ENCODE measurements at regions not wholly inside any gene's neighbourhood (a gene's known extent, or its start where the extent isn't known, plus 50 kb on each side); places are given as distances from the start of the nearest gene placed in this dataset.
"Not testable (repeated sequence)": the region's sequence is repeated elsewhere in the genome, so short reads cannot be mapped to it uniquely, and the experiment has no call there.

- not testable (repeated sequence) for DNase-seq (ENCODE audit: extremely low read depth in 1 of 11, low read depth in 9 of 11, low spot score in 4 of 11)
Observed at GRCh38 chr12:14242825-14243224, 122.7 kb upstream of the ATF7IP start.

- DNase-seq (ENCODE audit: extremely low read depth in 1 of 11, low read depth in 9 of 11, low spot score in 4 of 11), result no peak
Observed at GRCh38 chr12:14243941-14244340, 121.5 kb upstream of the ATF7IP start.

GRCh38 chr12:14244876-14245669 lies 120.4 kb upstream of the ATF7IP start:
- DNase-seq (ENCODE audit: extremely low read depth in 1 of 11, low read depth in 9 of 11, low spot score in 4 of 11), result no peak

- DNase-seq (ENCODE audit: extremely low read depth in 1 of 11, low read depth in 9 of 11, low spot score in 4 of 11), result no peak
Observed at GRCh38 chr12:14247166-14247565, 118.3 kb upstream of the ATF7IP start.

DNA sequence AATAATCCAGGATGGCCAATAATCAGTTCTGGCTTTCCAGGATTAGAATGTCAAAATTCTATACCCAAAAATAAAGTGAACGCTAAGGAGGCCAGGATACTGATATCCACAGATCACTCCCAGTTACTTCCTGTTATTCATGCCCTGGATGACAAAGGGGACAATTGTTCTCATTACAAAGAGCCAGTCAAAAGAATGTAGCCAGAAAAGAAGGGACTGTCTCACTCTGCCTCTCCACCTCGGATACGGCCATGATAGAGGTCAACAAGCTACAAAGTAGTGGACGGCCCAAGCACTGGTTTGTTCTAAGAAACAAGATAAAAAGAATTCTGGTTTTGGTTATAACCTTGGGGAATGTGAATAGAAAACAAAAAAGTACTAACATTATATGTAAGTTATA lies 116.1 kb upstream of the ATF7IP start:
- DNase-seq (ENCODE audit: extremely low read depth in 1 of 11, low read depth in 9 of 11, low spot score in 4 of 11), result no peak

GRCh38 chr12:14252697-14253096 lies 112.8 kb upstream of the ATF7IP start:
- no peak for DNase-seq (ENCODE audit: extremely low read depth in 1 of 11, low read depth in 9 of 11, low spot score in 4 of 11)

DNA sequence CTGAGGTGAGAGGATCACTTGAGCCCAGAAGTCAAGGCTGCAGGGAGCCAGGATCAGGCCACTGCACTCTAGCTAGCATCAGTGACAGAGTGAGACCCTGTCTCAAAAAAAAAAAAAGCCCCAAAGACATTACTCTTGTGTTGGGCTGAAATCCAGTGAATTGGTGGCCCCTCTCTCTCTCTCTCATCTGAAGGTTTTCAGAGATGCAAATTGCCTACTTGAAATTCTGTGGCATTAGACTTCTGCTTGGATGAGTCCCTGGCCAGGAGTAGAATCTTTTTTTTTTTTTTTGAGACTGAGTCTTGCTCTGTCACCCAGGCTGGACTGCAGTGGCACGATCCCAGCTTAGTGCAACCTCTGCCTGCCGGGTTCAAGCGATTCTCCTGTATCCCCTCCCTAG lies 112.0 kb upstream of the ATF7IP start:
- DNase-seq (ENCODE audit: extremely low read depth in 1 of 11, low read depth in 9 of 11, low spot score in 4 of 11), result no peak

- no peak for DNase-seq (ENCODE audit: extremely low read depth in 1 of 11, low read depth in 9 of 11, low spot score in 4 of 11)
Observed at GRCh38 chr12:14254781-14255180, 110.7 kb upstream of the ATF7IP start.

DNA sequence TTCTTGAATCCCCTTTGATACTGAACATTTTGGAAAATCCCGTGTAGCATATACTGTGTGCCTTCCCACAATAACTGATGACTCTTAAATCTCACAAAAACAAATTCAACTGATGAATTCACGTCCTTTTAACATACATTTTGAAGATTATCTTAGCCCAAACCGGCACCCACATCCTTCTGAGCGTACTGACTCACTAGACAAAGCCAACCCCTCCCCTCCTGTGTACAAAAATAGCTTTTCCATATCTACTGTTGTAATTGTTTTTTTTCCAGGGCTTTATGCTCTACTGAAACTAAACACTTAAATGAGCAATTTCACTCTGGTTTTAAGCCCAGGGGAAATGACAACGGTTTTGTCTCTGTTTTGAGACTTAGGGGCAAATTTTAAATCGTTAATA lies 109.4 kb upstream of the ATF7IP start:
- DNase-seq (ENCODE audit: extremely low read depth in 1 of 11, low read depth in 9 of 11, low spot score in 4 of 11), result no peak

DNA sequence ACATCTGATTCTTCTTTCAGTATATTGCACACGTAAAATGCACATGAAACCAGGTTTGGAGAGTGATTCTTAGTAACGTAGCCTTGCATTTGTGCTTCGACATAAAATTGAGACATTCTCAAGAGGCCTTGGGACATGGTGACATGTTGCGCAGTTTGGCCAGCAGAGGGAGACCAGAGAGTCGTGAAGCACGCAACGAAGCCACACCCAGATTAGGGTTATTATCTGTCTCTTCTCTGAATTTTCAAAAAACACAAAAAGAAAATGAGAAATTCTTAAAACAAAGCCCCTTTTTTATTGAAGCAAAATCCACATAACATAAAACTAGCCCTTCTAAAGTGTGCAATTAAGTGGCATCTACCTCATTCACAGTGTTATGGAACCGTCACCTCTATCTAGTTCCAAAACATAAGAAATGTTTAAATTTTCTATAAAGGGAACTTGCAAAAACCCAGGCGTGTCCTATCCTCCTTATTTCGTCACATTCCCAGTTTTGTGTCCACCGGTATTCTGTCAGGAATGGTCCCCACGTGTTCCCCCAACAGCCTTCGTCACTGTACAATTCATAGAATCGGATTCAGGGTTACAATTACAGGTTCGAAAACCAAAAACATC lies 108.8 kb upstream of the ATF7IP start:
- DNase-seq (ENCODE audit: extremely low read depth in 1 of 11, low read depth in 9 of 11, low spot score in 4 of 11), result peak in 2 of 11 donors; percentile 53 to 57

GRCh38 chr12:14257303-14257733 lies 108.2 kb upstream of the ATF7IP start:
- no peak for DNase-seq (ENCODE audit: extremely low read depth in 1 of 11, low read depth in 9 of 11, low spot score in 4 of 11)

- DNase-seq (ENCODE audit: extremely low read depth in 1 of 11, low read depth in 9 of 11, low spot score in 4 of 11), result peak; percentile 91 to 98 (median 96)
Observed at GRCh38 chr12:14257734-14258574, 107.5 kb upstream of the ATF7IP start.

DNA sequence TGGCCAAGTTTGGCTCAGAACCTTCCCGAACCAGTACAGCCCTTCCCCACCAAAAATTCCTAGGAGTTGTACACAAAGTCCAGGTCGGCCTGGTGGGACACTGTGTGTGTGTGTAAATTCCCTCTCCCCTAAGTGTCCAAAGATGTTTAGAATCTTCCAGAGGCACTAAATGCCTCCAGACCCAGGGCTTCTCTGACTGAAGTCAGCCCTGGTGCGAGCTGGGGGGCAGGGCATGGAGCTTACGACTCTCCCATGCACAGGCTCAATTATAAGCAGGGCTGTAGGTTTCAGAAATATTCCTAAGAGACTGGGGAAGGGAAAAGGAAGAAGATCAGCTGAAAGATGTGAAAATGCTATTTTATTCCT lies 106.9 kb upstream of the ATF7IP start:
- no peak for DNase-seq (ENCODE audit: extremely low read depth in 1 of 11, low read depth in 9 of 11, low spot score in 4 of 11)

- no peak for DNase-seq (ENCODE audit: extremely low read depth in 1 of 11, low read depth in 9 of 11, low spot score in 4 of 11)
Observed at GRCh38 chr12:14259481-14260010, 105.9 kb upstream of the ATF7IP start.

DNA sequence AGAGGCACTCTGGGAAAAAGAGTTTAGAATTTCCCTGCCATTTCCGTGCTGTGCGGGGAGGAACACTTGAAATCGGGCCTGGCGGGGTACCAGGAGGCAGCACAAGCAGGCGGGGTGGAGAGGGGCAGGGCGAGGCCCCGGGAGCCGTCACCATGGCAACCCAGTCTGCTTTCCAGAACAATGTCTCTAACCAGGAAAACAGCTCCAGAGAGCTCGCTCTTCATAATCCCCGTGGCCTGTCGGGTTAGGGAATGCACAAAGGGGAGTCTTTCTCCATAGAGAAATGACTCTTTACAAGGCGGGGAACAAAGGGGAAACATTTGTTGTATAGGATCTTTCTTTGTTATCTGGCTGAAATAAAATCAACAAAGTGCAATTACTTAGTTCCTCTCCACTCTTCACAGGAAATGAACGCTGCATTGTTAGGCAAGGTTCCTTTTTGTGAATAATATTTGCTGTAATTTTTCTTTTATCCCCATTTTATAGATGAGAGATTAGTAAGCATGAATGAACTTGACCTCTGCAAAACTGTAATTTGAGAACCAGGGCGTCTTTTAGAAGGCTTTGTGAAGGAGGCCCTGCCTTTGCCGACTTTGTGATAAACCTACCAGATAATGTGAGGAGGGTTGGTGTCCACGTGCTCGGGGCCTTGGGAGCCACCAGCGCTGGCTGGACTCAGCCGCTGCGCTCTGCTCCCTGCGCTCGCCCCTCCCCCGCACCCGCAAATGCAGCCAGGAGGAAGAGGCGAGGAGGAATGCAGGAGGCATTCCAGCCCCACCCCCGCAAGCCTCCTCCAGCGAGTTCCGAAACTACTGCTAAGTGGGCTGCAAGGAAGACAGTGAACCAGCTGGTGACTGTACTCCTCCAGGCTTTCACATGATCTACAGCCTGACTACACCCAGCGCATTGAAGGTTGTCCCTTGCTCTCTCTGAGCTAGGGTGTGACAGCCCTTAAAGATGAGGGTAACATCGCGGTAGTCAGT lies 105.2 kb upstream of the ATF7IP start:
- DNase-seq (ENCODE audit: extremely low read depth in 1 of 11, low read depth in 9 of 11, low spot score in 4 of 11), result peak in 6 of 11 donors; percentile 71 to 90 (median 84)

- no peak for DNase-seq (ENCODE audit: extremely low read depth in 1 of 11, low read depth in 9 of 11, low spot score in 4 of 11)
Observed at GRCh38 chr12:14261096-14261495, 104.4 kb upstream of the ATF7IP start.

DNA sequence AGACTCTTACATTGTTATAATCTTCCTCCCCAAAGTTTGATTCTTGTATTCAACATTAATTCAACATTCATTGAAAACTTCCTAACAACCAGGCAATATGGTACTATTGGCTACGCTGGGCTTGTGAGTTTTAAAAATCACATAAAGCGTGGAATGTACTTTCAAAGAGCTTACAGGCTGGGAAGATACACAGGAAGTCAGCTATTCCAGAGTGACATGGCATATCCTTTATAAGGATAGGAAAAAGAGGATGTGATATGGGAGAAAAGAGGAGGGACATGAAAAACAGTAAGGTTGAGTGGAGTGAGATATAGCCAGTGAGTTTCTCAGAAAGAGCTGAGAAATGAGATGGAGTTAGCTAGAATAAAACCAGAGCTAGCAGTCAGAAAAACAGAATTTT lies 103.6 kb upstream of the ATF7IP start:
- DNase-seq (ENCODE audit: extremely low read depth in 1 of 11, low read depth in 9 of 11, low spot score in 4 of 11), result no peak

DNA sequence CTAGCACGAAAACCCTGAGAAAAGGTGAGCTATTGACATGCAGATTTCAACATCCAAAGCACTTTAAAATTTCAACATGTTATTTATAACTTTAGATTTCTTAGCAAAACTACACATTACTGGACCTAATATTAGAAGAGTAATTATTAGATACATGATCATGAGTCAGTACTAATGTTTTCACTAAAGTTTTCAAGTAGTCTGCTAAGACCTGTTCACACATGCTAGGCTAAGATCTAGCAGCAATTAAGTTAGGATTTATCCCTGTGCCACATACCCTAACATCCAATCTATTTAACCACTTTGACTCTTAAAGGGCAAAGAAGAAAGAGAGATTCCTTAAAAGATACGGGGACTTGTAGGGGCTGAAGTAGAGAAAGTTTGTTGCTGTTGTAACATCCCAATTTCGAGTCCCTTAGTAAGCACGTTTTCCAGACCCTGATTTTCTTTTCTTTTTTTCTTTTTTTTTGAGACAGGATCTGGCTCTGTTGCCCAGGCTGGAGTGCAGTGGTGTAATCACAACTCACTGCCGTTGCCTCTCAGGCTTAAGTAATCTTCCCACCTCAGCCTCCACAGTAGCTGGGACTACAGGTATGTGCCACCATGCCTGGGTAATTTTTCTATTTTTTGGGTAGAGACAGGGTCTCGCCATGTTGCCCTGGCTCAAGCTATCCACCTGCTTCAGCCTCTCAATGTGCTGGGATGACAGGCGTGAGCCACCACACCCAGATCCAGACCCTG lies 102.5 kb upstream of the ATF7IP start:
- DNase-seq (ENCODE audit: extremely low read depth in 1 of 11, low read depth in 9 of 11, low spot score in 4 of 11), result no peak

Measured in renal cortex interstitium (tissue), 11 donors.